Hepatocyte (in vitro differentiated cells): ENCODE measurements at regions not wholly inside any gene's neighbourhood (a gene's known extent, or its start where the extent isn't known, plus 50 kb on each side); places are given as distances from the start of the nearest gene placed in this dataset.

Source experiments
- CTCF ChIP-seq: fragments of 200-600 bp; sonication (generic); IDR thresholded peaks from 2 replicates; pipeline ENCODE4 v1.5.1; 2016; ENCODE audit warnings: antibody characterized with exemption, mild to moderate bottlenecking; ENCODE audit not compliant: poor library complexity
- EZH2 ChIP-seq: fragments of 200-600 bp; sonication (generic); IDR thresholded peaks from 2 replicates; pipeline ENCODE4 v1.6.1; 2016; ENCODE audit warnings: antibody characterized with exemption, mild to moderate bottlenecking, borderline replicate concordance
- EZH2phosphoT487 ChIP-seq: fragments of 200-600 bp; sonication (generic); IDR thresholded peaks from one replicate; pipeline ENCODE4 v1.6.1; 2018; ENCODE audit warnings: antibody characterized with exemption, mild to moderate bottlenecking, low read depth, moderate library complexity; ENCODE audit not compliant: unreplicated experiment, severe bottlenecking

- TF ChIP-seq CTCF (no peak), EZH2 (no peak), EZH2phosphoT487 (no peak)
Observed at GRCh38 chr7:142365410-142365842, 107.6 kb upstream of the PRSS58 start.
